GM12878 (cell line): ENCODE measurements at regions not wholly inside any gene's neighbourhood (a gene's known extent, or its start where the extent isn't known, plus 50 kb on each side); places are given as distances from the start of the nearest gene placed in this dataset.

Source experiments
- ATAC-seq: fragments of 200-7000 bp; cut with Tn5 transposase; 3 replicates; pipeline ENCODE4 v1.9.1; 2020; ENCODE audit warnings: mild to moderate bottlenecking, moderate library complexity
- BruUV-seq: library from RNA; stranded (reverse); fragments of 400-500 nt; replicated peaks from 2 replicates; lab custom pipeline; 2021; lab: Mats Ljungman, UMichigan
- CTCF ChIA-PET: fragments of 300-600 bp; sonication (Branson Sonifier 250); formaldehyde crosslinking; extraction: SDS; loops from one replicate; lab custom pipeline; 2021; ENCODE audit warnings: inconsistent platforms; lab: Yijun Ruan, JAX
- POLR2A ChIA-PET: fragments of 350-600 bp; formaldehyde crosslinking; extraction: SDS; loops from one replicate; lab custom pipeline; 2021; ENCODE audit warnings: inconsistent platforms; lab: Charles Lee
- RAD21 ChIA-PET: fragments of 300-600 bp; sonication (Branson Sonifier 250); formaldehyde crosslinking; loops from one replicate; lab custom pipeline; 2023; ENCODE audit warnings: antibody characterized with exemption; ENCODE audit not compliant: unreplicated experiment; lab: Charles Lee
- SMC1A ChIA-PET: fragments of 300-600 bp; sonication (Branson Sonifier 250); formaldehyde crosslinking; loops from one replicate; lab custom pipeline; 2023; ENCODE audit not compliant: unreplicated experiment, uncharacterized antibody; lab: Charles Lee
- DNase-seq: peaks from one replicate; pipeline ENCODE4 v3.0.0-alpha.2; 2011; ENCODE audit warnings: low read depth, low spot score
- FAIRE-seq: peaks from 3 replicates; lab custom pipeline; 2011; peaks lifted over from hg19 to GRCh38; lab: Jason Lieb, UNC
- H2AFZ ChIP-seq: 2 replicates; pipeline ENCODE4 v1.6.0; 2011; ENCODE audit warnings: low read depth, low read length, control low read depth; ENCODE audit not compliant: control insufficient read depth
- H3K27ac ChIP-seq: 2 replicates; pipeline ENCODE4 v1.5.1; 2011; ENCODE audit warnings: control low read depth; ENCODE audit not compliant: control insufficient read depth, insufficient read depth
- H3K27me3 ChIP-seq, 2 experiments: replicated peaks in 1 of 2; 2 replicates each; pipeline versions ENCODE4 v1.6.0 to v1.6.1; 2011; ENCODE audit warnings: low read length in 1 of 2; ENCODE audit not compliant: control insufficient read depth in 2 of 2, insufficient read depth in 2 of 2
- H3K36me3 ChIP-seq, 2 experiments: 2 replicates each; pipeline ENCODE4 v1.5.1; 2011; ENCODE audit warnings: low read length in 1 of 2; ENCODE audit not compliant: control insufficient read depth in 2 of 2, insufficient read depth in 2 of 2
- H3K4me1 ChIP-seq: 2 replicates; pipeline ENCODE4 v1.6.1; 2011; ENCODE audit warnings: mild to moderate bottlenecking, low read length, moderate library complexity, mixed read lengths; ENCODE audit not compliant: control insufficient read depth, insufficient read depth
- H3K4me2 ChIP-seq: 2 replicates; pipeline ENCODE4 v1.6.0; 2011; ENCODE audit warnings: control low read depth; ENCODE audit not compliant: control insufficient read depth, insufficient read depth
- H3K4me3 ChIP-seq: fragments of 200-600 bp; sonication (generic); 2 replicates; pipeline ENCODE4 v1.5.1; 2016
- H3K79me2 ChIP-seq: 2 replicates; pipeline ENCODE4 v1.6.0; 2011; ENCODE audit warnings: low read length; ENCODE audit not compliant: control insufficient read depth, insufficient read depth
- H3K9ac ChIP-seq: 2 replicates; pipeline ENCODE4 v1.8.0; 2011; ENCODE audit warnings: low read length, control low read depth, mixed read lengths; ENCODE audit not compliant: control insufficient read depth, insufficient read depth
- H3K9me3 ChIP-seq: replicated peaks from 3 replicates; pipeline ENCODE4 v1.5.1; 2011; ENCODE audit warnings: mild to moderate bottlenecking, low read length; ENCODE audit not compliant: control insufficient read depth, insufficient read depth
- H4K20me1 ChIP-seq: 2 replicates; pipeline ENCODE4 v1.6.0; 2011; ENCODE audit not compliant: control insufficient read depth, insufficient read depth
- BRCA1 ChIP-seq: IDR thresholded peaks from 2 replicates; pipeline ENCODE4 v1.6.1; 2011; ENCODE audit warnings: low read depth, low read length, improper control_type of control experiment
- EED ChIP-seq: sonication (generic); IDR thresholded peaks from 2 replicates; pipeline ENCODE4 v1.6.1; 2016; ENCODE audit warnings: antibody characterized with exemption, low read depth
- EP300 ChIP-seq, 2 experiments: fragments of 150-350 bp in 1 of 2; IDR thresholded peaks; 2 replicates each; pipeline ENCODE4 v1.6.1; 2011 to 2012; ENCODE audit warnings: low read depth in 2 of 2, low read length in 2 of 2, borderline replicate concordance in 1 of 2, improper control_type of control experiment in 1 of 2, inconsistent platforms in 1 of 2; ENCODE audit not compliant: control insufficient read depth in 1 of 2
- JUNB ChIP-seq: IDR thresholded peaks from 2 replicates; pipeline ENCODE4 v1.6.1; 2016; ENCODE audit warnings: antibody characterized with exemption, mild to moderate bottlenecking
- MTA2 ChIP-seq: fragments of 450-650 bp; IDR thresholded peaks from 2 replicates; pipeline ENCODE4 v1.6.1; 2016; ENCODE audit warnings: low read depth, mild to moderate bottlenecking, moderate library complexity
- PAX5 ChIP-seq: IDR thresholded peaks from 2 replicates; pipeline ENCODE4 v1.6.1; 2011; ENCODE audit warnings: low read depth, low read length, borderline replicate concordance
- RUNX3 ChIP-seq: IDR thresholded peaks from 2 replicates; pipeline ENCODE4 v1.6.1; 2012; ENCODE audit warnings: low read length, inconsistent platforms
- SMAD5 ChIP-seq: IDR thresholded peaks from 2 replicates; pipeline ENCODE4 v1.6.1; 2016; ENCODE audit warnings: antibody characterized with exemption, low read depth
- SREBF2 ChIP-seq: IDR thresholded peaks from 2 replicates; pipeline ENCODE4 v1.6.1; 2012; ENCODE audit warnings: mild to moderate bottlenecking, low read length
- YY1 ChIP-seq: IDR thresholded peaks from 2 replicates; pipeline ENCODE4 v1.6.1; 2011; ENCODE audit warnings: low read depth, mild to moderate bottlenecking, low read length
- WGBS: methylation state at CpG from one replicate; pipeline ENCODE4 v1.1.6; 2016; ENCODE audit warnings: low lambda C conversion rate; ENCODE audit not compliant: insufficient replicate concordance, insufficient coverage; ENCODE audit errors: missing lambda C conversion rate; 5-methylcytosine and 5-hydroxymethylcytosine counted together
- in situ Hi-C: fragments of 300-500 bp; cut with MboI; formaldehyde crosslinking; loops from 9 replicates; pipeline ENCODE4 v1.14.3; 2018; ENCODE audit warnings: mixed read lengths
- intact Hi-C: fragments of 100-400 bp; cut with micrococcal nuclease; formaldehyde crosslinking; loops from one replicate; pipeline ENCODE4 v1.14.2; 2022; ENCODE audit not compliant: unreplicated experiment
- TF ChIP-seq, protein P1 (sequence below): fragments of 150-350 bp; IDR thresholded peaks from 2 replicates; pipeline ENCODE4 v1.6.1; 2016; ENCODE audit warnings: low read depth, low read length
- TF ChIP-seq, protein P2 (sequence below): IDR thresholded peaks from 2 replicates; pipeline ENCODE4 v1.6.1; 2012; ENCODE audit warnings: low read length, inconsistent platforms
- TF ChIP-seq, protein P3 (sequence below): fragments of 450-650 bp; formaldehyde crosslinking; IDR thresholded peaks from 2 replicates; pipeline ENCODE4 v1.4.0; 2020; ENCODE audit warnings: mild to moderate bottlenecking, moderate library complexity

GRCh38 chr11:29751618-29752017, 265.2 kb downstream of the KCNA4 start:
- ATAC-seq (no peak), DNase-seq (no peak), FAIRE-seq (no peak)
- H3K27me3 ChIP-seq = no peaks in the 10 kb centered on the region
- in situ Hi-C loops = no loop called here
- ChIA-PET POLR2A (no interaction called here), RAD21 (no interaction called here), CTCF (no interaction called here), SMC1A (interaction anchor here (2.0 kb wide), 1 partner anchor 8 kb away, joined by 5 read pairs; no protein-coding TSS in a partner anchor)
- no peak overlapping the region for H3K27ac ChIP-seq
- H4K20me1 ChIP-seq = no peaks in the 10 kb centered on the region
- H2AFZ ChIP-seq = no peak overlapping the region
- 0% methylated on average over 1 of the region's 1 CpG for WGBS
- no TSS peak for BruUV-seq
- H3K4me1 ChIP-seq = no peaks in the 10 kb centered on the region
- H3K4me3 ChIP-seq = no peak overlapping the region
- no peak overlapping the region for H3K4me2 ChIP-seq
- intact Hi-C loops = no loop called here
- H3K9ac ChIP-seq = no peak overlapping the region
- H3K79me2 ChIP-seq = no peaks in the 10 kb centered on the region
- no peaks in the 10 kb centered on the region for H3K9me3 ChIP-seq
- H3K36me3 ChIP-seq = no peaks in the 10 kb centered on the region
- TF ChIP-seq, protein P1, sequence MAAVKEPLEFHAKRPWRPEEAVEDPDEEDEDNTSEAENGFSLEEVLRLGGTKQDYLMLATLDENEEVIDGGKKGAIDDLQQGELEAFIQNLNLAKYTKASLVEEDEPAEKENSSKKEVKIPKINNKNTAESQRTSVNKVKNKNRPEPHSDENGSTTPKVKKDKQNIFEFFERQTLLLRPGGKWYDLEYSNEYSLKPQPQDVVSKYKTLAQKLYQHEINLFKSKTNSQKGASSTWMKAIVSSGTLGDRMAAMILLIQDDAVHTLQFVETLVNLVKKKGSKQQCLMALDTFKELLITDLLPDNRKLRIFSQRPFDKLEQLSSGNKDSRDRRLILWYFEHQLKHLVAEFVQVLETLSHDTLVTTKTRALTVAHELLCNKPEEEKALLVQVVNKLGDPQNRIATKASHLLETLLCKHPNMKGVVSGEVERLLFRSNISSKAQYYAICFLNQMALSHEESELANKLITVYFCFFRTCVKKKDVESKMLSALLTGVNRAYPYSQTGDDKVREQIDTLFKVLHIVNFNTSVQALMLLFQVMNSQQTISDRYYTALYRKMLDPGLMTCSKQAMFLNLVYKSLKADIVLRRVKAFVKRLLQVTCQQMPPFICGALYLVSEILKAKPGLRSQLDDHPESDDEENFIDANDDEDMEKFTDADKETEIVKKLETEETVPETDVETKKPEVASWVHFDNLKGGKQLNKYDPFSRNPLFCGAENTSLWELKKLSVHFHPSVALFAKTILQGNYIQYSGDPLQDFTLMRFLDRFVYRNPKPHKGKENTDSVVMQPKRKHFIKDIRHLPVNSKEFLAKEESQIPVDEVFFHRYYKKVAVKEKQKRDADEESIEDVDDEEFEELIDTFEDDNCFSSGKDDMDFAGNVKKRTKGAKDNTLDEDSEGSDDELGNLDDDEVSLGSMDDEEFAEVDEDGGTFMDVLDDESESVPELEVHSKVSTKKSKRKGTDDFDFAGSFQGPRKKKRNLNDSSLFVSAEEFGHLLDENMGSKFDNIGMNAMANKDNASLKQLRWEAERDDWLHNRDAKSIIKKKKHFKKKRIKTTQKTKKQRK = no peak
- no peak for TF ChIP-seq SMAD5
- TF ChIP-seq RUNX3 = no peak
- no peak for TF ChIP-seq EED
- no peak for TF ChIP-seq EP300 (IDR thresholded peaks at IDR 0.05; ENCODE audit: borderline replicate concordance in 1 of 2, control insufficient read depth in 1 of 2, low read depth in 2 of 2, low read length in 2 of 2)
- TF ChIP-seq YY1 = no peak
- TF ChIP-seq, protein P2, sequence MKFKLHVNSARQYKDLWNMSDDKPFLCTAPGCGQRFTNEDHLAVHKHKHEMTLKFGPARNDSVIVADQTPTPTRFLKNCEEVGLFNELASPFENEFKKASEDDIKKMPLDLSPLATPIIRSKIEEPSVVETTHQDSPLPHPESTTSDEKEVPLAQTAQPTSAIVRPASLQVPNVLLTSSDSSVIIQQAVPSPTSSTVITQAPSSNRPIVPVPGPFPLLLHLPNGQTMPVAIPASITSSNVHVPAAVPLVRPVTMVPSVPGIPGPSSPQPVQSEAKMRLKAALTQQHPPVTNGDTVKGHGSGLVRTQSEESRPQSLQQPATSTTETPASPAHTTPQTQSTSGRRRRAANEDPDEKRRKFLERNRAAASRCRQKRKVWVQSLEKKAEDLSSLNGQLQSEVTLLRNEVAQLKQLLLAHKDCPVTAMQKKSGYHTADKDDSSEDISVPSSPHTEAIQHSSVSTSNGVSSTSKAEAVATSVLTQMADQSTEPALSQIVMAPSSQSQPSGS = no peak
- TF ChIP-seq MTA2 = no peak
- TF ChIP-seq PAX5 = no peak
- TF ChIP-seq SREBF2 = no peak
- no peak for TF ChIP-seq JUNB
- TF ChIP-seq, protein P3, sequence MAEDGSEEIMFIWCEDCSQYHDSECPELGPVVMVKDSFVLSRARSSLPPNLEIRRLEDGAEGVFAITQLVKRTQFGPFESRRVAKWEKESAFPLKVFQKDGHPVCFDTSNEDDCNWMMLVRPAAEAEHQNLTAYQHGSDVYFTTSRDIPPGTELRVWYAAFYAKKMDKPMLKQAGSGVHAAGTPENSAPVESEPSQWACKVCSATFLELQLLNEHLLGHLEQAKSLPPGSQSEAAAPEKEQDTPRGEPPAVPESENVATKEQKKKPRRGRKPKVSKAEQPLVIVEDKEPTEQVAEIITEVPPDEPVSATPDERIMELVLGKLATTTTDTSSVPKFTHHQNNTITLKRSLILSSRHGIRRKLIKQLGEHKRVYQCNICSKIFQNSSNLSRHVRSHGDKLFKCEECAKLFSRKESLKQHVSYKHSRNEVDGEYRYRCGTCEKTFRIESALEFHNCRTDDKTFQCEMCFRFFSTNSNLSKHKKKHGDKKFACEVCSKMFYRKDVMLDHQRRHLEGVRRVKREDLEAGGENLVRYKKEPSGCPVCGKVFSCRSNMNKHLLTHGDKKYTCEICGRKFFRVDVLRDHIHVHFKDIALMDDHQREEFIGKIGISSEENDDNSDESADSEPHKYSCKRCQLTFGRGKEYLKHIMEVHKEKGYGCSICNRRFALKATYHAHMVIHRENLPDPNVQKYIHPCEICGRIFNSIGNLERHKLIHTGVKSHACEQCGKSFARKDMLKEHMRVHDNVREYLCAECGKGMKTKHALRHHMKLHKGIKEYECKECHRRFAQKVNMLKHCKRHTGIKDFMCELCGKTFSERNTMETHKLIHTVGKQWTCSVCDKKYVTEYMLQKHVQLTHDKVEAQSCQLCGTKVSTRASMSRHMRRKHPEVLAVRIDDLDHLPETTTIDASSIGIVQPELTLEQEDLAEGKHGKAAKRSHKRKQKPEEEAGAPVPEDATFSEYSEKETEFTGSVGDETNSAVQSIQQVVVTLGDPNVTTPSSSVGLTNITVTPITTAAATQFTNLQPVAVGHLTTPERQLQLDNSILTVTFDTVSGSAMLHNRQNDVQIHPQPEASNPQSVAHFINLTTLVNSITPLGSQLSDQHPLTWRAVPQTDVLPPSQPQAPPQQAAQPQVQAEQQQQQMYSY (CRISPR knock-in tag) = no peak
- TF ChIP-seq BRCA1 = no peak
